Gastrocnemius medialis (tissue), 4 donors: ENCODE measurements at regions not wholly inside any gene's neighbourhood (a gene's known extent, or its start where the extent isn't known, plus 50 kb on each side); places are given as distances from the start of the nearest gene placed in this dataset.

ENCODE experiments used
- POLR2A ChIP-seq, 2 donors: fragments of 450-650 bp; IDR thresholded peaks; one replicate each; pipeline ENCODE4 v1.6.1; 2017; ENCODE audit warnings: antibody characterized with exemption in 2 of 2, mild to moderate bottlenecking in 2 of 2, moderate library complexity in 2 of 2
- TF ChIP-seq, protein P1 (sequence below), 5 experiments: fragments of 450-650 bp in 3 of 5; fragments of 200-600 bp in 2 of 5; sonication (generic) in 2 of 5; IDR thresholded peaks in 4 of 5; conservative IDR thresholded peaks in 1 of 5; 1 replicate in 4 of 5; 2 replicates in 1 of 5; pipeline ENCODE4 v1.5.1; 2016 to 2019; ENCODE audit warnings: antibody characterized with exemption in 5 of 5, mild to moderate bottlenecking in 3 of 5, moderate library complexity in 3 of 5

DNA sequence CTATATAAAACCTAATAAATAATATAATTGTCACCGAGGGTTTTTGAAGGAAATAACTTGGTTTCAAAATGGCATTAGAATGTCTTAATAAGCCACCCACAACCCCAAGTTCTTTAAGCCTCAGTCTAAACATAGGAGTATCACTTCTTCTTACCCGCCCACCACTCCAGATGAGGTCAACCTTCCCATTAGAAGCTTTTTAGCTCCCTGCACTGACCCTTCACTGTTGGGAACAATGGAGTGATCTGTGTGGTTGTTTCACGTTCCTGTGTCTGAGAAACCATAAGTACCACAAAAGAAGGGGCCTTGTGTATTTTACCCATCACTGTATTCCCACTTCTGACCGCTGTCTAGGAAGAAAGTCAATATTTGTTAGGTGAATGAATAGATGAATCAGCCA lies 326.3 kb upstream of the ZNF521 start:
- TF ChIP-seq, protein P1, sequence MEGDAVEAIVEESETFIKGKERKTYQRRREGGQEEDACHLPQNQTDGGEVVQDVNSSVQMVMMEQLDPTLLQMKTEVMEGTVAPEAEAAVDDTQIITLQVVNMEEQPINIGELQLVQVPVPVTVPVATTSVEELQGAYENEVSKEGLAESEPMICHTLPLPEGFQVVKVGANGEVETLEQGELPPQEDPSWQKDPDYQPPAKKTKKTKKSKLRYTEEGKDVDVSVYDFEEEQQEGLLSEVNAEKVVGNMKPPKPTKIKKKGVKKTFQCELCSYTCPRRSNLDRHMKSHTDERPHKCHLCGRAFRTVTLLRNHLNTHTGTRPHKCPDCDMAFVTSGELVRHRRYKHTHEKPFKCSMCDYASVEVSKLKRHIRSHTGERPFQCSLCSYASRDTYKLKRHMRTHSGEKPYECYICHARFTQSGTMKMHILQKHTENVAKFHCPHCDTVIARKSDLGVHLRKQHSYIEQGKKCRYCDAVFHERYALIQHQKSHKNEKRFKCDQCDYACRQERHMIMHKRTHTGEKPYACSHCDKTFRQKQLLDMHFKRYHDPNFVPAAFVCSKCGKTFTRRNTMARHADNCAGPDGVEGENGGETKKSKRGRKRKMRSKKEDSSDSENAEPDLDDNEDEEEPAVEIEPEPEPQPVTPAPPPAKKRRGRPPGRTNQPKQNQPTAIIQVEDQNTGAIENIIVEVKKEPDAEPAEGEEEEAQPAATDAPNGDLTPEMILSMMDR (IDR thresholded peaks at IDR 0.05 in 4 of 5, conservative IDR thresholded peaks at IDR 0.05 in 1 of 5): no peak
- TF ChIP-seq POLR2A (IDR thresholded peaks at IDR 0.05): no peak
